NCI-H187 (cell line): ENCODE measurements at regions not wholly inside any gene's neighbourhood (a gene's known extent, or its start where the extent isn't known, plus 50 kb on each side); places are given as distances from the start of the nearest gene placed in this dataset.

ENCODE experiments used
- DNase-seq, 2 experiments: peaks; one replicate each; lab custom pipeline; 2025; lab: John Stamatoyannopoulos, UW

DNA sequence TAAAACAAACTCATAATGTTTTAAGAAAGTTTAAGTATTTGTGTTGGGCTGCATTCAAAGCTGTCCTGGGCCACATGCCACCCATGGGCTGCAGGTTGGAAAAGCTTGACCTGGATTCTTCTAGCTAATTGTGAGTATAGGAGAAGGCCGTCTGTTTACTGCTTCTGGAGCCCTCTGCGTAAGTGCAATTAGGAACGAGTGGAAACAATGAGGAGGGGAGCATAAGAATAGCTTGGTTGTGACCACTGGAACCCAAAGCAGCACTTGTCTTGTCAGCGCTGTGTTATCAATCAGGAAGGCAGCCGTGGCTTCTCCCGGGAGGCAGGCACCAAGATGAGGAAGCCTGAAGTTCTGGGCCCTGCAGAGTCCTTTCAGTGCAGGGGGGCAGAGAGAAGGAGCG lies 110.4 kb upstream of the MBNL2 start:
- DNase-seq, result no peak

DNA sequence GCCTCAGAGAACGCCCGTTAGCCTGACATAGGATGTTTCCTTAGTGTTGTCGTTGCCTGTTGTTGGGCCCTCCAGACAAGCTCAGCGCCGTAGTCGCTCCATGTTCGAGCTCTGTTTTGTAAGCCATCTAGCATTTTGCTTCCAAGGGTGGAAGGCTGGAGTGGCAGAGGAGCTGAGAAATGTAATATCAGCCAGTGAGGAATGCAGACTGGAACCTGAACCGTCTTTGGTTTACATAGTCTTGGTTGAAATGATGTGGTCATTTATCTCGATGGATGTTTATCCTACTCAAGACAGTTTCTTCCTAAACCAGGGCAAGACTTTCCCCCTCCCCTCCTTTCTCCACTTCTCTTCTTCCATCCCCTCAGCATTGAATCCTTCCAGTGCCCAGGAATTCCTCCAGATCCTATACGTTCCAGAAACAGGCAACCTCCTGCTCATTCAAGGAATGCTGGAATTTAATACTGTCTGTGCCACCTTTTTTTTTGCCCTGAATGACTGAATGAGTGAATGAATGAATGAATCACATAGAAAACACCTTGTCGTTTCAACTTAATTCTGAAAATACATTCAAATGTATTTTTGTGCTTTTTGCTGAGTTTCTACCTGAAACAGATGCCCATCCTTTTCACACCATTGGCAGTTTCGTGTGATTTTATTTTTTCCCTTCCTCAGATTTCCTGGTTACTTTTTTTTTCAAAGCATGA lies 109.5 kb upstream of the MBNL2 start:
- no peak for DNase-seq

DNA sequence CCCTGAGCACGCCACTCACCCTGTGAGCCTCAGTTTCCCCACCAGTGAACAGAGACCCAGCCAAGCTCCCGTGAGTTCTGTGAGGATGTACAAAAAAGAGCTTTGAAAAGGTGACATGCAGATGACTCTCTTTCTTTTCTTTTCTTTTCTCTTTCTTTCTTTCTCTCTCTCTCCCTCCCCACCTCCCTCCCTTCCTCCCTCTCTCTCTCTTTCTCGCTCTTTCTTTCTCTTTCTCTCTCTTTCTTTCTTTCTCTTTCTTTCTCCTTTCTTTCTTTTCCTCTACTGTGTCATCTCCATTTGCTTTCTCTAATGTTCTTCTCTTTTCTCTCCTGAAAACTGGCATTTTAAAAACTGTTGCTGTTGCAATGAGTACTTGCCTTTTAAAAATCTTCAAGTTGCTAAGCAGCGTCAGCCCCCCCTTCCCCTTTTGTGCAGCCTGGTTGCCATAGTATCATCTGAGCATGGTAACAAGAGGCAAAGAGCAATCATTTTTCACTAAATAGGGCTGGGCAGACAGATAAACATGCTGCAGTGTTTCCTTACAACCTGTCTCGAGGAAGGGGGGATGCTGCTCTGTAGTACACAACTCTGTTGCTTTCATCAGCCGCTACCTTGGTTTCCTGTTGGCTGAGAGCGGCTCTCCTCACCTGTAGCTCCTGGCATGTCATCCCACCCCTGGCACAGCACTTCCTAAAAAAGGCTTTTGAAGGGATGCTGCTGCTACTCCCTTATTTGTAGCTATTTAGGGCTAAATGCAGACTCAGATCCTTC lies 108.7 kb upstream of the MBNL2 start:
- DNase-seq, result peak in 1 of 2 experiments; percentile 40

DNA sequence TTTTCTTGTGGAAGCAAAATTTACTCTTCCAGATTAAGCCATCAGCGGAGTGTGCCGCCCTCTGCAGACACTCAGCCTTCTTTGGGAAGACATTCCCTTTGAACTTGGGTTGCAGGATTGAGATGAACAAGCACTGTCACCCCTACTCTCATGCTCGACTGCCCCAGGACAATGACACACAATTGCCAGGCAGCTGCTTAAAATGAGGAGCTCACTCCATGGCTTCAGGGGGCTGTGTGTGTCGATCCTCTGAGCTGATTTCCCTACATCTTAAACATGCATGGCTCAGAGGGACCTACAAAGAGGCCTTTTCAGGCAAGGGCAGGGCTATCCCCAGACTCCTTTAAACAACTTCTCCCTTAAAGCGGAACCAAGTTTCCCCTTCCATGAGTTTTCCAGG lies 107.5 kb upstream of the MBNL2 start:
- no peak for DNase-seq

DNA sequence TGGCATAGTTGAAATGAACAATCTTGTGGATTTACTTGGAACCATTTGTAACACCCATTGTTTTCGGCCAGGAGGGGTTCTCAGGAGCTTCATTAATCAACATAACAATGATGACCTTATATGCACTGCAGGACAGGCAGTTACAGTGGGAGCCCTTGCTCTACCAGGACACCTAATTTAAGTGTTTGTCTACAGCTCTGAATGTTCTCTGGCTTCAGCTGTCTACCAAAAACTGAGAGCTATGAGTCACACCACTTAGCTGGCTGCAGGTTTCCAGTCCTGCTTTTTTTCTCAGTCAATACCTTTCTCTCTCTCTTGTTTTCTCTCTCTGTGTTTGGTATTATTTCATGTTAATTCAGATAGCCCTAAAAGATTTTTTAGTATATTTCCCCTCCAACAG lies 105.4 kb upstream of the MBNL2 start:
- no peak for DNase-seq

DNA sequence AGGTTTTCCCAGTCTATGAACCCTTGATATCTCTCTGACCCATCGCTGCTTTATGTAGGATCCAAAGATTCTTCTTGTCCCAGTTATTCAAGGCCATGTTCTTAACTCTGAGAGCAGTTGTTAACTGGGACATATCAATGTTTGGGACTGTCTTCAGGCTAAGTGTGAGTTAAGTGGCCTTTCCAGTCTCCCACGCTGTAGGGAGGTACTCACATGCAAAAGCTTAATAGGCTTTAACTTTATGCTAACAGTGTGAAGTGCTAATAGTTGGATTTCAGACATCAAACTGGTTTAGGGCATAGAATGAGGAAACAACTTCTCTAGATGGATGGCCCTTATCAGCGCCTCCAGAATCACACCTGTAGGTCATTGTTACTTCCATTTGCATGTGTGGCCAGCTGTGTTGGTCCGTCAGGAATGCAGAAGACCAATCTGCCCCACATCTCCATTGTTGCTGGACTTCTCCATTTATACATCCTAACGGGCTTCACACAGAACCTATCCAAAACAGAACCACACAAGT lies 104.7 kb upstream of the MBNL2 start:
- no peak for DNase-seq

DNA sequence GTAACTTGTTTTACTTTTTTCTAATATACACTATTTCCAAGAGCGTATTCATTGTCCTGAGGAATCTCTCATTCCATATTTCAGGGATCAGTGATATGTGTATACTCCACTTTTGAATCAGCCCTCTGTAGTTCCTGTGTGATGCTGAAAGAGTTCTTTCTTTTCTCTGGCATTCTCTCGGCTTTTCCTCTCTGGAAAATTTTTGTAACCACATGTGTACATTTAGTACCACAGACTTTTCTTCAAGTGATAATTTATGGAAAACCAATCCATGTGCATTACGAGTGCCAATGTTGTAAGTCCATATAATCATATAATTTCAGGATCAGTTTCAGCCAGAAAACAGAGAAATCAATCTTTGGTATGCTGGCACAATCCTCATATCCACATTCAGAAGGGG lies 102.2 kb upstream of the MBNL2 start:
- DNase-seq, result no peak

DNA sequence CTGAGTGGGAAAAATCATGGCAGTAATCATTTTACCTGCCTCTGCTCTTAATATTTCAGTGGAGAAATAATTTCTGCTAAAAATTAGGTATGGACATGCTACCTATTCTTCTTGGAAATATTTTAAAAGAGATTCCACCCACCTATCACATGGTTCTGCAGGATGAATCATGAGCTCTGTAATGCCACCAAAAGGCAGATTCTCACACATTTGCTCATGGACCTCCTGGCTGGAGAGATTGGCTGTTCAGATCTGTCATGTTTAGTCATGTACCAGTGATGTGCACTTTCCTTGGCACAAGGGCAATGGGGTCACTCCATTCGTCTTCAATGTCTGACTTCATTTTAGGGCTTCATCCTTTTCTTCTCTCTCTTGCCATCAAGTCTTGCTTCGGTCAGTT lies 101.8 kb upstream of the MBNL2 start:
- DNase-seq, result no peak

DNA sequence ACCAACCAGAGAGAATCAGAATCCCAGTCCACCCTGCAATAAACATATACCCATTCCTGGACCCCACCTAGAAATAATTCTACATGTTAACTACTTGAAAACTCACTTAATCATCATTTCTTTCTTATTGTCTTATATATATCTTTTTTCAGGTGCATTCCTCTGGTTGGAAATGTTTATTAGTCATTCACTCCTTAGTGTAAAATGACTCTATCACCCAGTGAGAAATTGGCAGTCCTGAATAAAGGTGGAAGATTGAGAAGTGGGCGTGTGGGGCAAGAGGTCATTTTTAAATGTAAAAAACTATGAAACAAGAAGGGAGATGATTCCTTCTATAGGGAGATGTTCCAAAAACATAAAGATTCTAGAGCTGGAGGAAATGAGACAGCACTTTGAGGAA lies 101.2 kb upstream of the MBNL2 start:
- DNase-seq, result no peak

DNA sequence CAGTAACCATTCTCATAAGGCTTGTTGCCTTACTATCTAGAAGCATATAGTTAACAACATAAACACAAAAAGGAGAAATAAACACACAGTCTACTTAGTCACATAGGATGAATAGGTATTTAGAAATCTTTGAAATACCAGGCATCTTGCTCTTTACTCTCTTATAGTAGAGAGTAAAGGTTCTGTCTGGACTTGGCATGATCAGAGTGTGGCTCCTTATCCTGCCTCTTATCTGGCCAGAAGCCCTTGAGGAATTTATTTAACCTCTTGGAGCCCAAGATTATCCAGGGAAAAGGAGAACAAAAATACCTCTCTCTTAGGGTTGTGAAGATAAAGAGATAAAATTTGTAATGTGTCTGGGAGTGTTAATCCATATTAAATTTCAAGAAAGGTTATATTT lies 100.2 kb upstream of the MBNL2 start:
- DNase-seq, result no peak

DNA sequence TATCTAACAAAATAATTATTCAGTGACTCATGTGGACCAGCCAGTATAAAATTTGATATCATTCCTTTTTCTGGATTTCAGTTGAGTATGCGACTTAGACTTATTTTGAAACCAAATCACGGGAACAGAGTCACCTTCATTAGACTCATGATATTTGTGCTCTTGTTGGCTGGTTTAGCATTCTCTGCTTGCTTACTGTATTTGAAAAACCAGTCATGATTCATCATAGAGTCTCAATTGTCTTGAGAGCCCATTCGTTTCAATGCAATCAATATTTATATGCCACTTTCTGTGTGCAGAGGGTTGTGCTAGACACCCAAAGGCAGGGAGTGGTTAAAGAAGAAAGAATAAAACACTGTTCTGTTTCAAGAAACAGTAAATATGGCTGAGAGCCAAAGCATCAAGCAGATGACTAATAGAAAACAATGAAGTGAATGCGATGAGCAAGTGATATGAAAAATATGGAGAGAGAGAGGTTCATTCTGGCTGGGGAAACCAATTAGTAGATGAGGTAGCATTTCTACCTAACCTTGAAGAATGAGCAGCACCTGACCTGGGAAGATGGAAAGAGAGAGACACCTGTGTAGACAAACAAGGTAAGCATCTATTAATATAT lies 99.6 kb upstream of the MBNL2 start:
- no peak for DNase-seq

DNA sequence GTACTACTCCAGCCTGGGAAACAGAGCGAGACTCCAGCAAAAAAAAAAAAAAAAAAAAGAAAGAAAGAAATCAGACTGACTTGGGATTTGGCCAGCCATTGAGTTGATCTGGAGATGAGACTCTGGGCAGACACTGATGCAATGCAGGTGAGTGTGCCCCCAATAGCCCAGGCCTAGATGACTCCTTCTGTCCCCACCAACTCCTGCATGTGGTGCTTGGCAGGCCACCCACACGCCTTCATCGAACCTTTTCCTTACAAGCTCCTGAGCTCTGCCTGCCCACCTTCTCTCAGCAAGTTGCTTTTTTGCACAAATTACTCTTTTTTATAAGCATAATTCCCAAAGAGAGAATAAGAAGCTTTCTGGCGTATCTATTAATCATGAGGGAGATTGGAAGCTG lies 97.9 kb upstream of the MBNL2 start:
- DNase-seq, result no peak

DNA sequence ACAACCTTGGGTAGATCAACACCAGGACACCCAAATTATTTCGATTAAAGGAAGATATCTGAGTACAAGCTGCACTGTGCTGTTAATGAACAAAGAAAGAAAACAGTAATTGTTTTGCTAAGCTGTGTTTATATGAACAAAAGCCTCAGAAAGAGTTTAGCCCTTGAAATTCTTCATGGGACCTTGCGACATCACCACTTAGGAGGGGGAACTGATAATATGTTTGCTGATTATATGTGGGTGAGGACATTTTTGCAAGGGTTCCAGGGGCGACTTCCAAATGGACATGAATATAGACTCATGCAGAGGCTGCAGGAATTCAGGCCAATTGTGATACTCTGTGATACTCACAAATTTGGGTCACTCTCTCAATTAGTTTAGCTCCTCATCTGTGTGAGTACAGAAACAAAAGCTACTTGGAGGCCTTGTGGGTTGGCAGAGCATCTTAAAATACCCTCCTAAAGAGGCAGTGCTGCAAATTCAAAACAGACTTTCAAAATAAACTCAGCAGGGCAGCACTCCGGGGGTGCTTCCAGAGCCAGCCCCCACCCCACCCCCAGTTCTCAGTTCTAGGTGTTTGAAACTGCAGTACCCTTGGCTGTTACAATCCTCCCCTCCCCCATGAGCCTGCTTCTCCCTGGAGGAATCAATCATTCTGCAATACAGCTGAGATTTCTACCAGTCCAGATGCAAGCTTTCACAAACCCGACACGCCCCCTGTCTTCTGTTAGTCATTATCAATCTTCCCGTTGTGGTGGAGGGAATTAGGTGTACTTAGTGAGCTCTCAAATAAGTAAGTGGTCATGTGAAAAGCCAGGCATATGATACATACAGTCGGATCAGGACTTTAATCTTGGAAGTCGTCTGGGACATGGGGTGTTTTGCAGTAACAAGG lies 97.0 kb upstream of the MBNL2 start:
- DNase-seq, result peak; percentile 60 to 85

DNA sequence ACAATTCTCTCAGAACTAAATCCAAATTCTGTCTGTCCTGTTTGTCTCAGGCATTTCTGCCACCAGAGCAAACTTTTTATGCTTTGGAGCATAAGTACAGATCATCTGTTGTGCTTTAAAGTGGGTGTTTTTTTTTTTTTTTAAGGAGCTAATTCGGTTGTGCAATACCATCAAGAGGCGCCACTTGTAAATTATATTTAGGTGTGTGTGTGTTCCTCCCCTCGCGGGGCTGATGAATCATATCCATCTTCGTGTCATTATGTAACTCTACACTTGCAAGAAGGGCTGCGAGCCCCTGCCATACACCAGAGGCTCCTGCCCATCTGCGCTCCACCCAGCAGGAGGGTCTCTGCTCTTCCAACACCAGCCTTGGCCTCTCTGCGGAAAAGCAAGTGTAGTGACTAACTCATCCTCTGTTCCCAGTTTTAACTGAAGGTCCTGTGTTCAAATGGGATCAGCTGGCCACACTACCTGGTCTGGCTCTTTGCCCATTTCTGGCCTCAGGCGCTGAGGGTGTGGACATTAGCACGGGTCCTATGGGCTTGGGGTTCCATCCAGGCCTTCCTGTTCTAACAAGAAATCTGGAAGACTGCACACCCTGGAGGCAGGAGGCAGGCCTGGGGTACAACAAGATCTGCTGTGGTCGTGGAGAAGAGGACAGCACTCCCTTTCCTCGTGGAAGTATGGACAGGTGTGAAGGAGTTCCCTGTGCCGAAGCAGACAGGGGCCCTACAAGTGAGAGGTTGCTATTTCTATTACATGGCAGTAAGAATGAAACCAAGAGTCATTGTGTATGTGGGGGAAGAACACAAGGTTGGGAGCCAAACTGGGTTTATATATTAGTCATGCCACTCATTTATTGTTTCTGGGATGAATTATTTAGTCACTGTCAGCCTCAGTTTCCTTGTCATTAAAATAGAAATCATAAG lies 96.1 kb upstream of the MBNL2 start:
- DNase-seq, result peak; percentile 41 to 60

DNA sequence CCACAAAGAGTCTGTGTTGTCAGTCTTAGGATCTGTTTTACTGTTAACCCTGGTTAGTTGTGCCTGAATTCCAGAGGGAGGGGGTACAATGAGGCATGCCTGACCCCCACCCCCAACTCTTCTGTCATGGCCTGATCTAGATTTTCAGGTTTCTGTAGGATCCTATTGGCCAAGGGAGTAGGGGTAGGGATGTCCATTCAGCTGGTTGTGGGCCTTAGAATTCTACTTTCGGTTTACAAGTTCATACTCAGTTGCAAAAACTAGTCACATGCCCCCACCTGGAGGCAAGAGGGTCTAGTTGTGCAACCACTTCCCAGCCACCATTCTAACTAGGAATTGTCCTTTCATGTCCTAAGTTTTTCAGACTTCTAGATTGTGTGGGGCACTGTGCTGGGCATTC lies 94.3 kb upstream of the MBNL2 start:
- no peak for DNase-seq

DNA sequence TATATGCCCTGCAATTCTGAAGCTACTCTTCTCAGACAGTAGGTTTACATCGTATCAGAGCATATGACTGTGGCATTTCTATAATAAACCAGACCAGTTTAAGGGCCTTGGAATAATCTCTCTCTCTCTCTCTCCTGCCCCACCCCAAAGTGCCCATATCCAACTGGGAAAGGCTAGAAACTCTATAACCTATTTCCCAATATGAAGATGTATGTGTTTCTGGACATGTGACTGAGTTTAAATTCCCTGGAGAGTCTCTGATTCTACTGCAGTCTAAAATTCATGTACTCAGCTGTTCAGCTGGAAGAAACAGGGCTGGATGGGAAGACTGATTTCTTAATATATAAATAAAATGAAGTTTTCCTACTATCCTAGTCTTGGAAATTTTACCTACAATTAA lies 91.9 kb upstream of the MBNL2 start:
- no peak for DNase-seq

DNA sequence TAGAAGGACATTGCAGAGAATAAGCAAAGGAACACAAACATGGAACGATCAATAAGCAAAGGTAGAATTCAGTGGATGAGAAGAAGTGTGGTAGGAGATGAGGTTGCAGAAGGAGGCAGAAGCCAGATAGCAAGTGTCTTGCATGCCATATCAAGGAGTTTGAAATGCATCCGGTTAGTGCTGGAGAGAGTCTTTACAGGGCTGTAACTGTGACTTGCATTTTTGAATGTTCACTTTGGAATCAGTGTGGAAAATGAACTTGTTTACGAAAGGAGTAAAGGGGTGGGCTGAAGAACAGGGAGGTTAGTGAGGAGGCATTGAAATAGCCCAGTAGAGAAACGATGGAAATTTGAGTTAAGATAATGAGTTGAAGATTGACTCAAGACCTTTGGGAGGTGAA lies 90.7 kb upstream of the MBNL2 start:
- DNase-seq, result no peak

DNA sequence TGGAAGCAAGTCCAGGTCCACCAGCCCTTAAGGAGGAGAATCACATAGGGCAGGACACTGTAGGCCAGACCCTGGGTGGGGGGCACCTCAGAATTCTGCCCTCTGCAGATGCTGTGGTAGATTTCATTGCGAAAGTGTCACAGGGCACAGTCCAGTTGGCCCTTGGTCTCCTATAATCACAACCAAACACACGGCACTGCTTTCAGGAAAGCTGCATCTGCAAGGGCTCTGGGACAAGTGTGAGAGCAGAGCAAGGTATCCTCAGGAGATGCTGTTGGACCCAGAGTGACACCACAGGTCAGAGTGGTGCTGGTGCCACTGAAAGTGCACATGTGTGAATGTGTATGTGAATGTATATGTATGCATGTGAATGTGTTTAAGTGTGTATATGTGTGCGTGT lies 88.6 kb upstream of the MBNL2 start:
- no peak for DNase-seq

DNA sequence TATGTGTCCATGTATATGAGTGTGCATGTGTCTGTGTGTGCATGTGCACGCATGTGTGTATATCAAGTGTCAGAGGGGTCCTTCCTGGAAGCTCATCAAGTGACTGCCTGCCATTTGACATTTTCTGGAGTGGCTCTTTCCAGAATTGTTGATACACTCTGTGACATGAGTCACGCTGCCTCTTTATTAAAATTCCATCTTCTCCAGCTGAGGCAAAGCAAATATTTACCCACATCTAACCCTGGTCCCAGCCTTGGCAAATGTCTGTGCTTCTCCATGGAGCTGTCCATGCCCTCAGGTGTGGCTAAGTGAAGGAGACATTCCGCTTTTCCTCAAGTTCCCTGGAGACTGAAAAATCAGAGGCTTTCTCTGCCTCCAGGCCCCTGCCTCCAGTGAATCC lies 88.2 kb upstream of the MBNL2 start:
- DNase-seq, result peak; percentile 38 to 71

DNA sequence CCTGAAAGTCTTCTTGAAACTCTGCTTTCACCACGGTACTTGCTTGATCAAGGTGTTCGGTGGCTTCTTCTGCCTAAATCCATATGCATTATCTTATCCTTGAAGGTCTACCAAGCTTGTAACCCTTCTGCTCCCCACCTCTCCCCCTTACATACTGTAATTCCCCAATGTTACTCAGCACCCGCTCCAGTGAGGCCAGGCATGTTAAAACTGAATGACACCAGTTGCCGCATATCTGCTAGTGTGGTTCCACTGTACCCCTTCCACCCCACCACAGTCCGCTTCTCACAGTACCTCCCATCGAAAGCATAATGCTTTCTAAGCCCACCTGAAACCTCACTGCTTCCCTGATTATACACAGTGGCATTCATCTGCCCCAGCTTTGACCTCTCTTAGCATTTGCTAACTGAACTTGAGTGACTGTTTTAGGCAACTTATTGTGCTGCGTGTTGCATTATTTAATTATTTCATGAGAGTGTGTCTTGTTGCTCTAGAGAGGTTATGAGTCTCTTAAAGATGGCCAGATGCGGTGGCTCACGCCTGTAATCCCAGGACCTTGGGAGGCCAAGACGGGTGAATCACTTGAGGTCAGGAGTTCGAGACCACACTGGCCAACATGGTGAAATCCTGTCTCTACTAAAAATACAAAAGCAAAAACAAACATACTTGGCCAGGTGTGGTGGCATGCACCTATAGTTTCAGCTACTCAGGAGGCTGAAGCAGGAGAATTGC lies 87.6 kb upstream of the MBNL2 start:
- no peak for DNase-seq
